Liver (tissue), 8 donors: ENCODE measurements at regions not wholly inside any gene's neighbourhood (a gene's known extent, or its start where the extent isn't known, plus 50 kb on each side); places are given as distances from the start of the nearest gene placed in this dataset.

ENCODE experiments used
- DNase-seq: peaks from one replicate; pipeline ENCODE4 v3.0.0-alpha.2; 2017; ENCODE audit warnings: low spot score
- H3K27ac ChIP-seq, 2 donors: one replicate each; pipeline ENCODE4 v1.7.0; 2013; ENCODE audit warnings: inconsistent platforms in 2 of 2, low read length in 2 of 2, control low read depth in 1 of 2, low read depth in 1 of 2, mild to moderate bottlenecking in 1 of 2
- H3K27me3 ChIP-seq, 4 donors: one replicate each; pipeline versions ENCODE4 v1.6.1 to v1.7.0; 2013; ENCODE audit warnings: low read length in 3 of 4, inconsistent platforms in 1 of 4, mild to moderate bottlenecking in 1 of 4, moderate library complexity in 1 of 4; ENCODE audit not compliant: control insufficient read depth in 4 of 4, insufficient read depth in 4 of 4
- H3K36me3 ChIP-seq, 4 donors: one replicate each; pipeline versions ENCODE4 v1.6.1 to v1.7.0; 2013; ENCODE audit warnings: low read length in 3 of 4, mild to moderate bottlenecking in 3 of 4, low read depth in 1 of 4, moderate library complexity in 1 of 4; ENCODE audit not compliant: control insufficient read depth in 4 of 4, insufficient read depth in 3 of 4
- H3K4me1 ChIP-seq, 4 donors: one replicate each; pipeline versions ENCODE4 v1.6.1 to v1.7.0; 2013; ENCODE audit warnings: low read length in 3 of 4, mild to moderate bottlenecking in 3 of 4, moderate library complexity in 1 of 4; ENCODE audit not compliant: control insufficient read depth in 4 of 4, insufficient read depth in 4 of 4
- H3K4me3 ChIP-seq, 3 donors: one replicate each; pipeline versions ENCODE4 v1.6.1 to v1.7.0; 2013; ENCODE audit warnings: low read length in 3 of 3, control low read depth in 1 of 3, low read depth in 1 of 3, mild to moderate bottlenecking in 1 of 3
- H3K9ac ChIP-seq, 2 donors: one replicate each; pipeline ENCODE4 v1.7.0; 2013; ENCODE audit warnings: low read length in 2 of 2, mild to moderate bottlenecking in 2 of 2, moderate library complexity in 2 of 2, control low read depth in 1 of 2, low read depth in 1 of 2
- H3K9me3 ChIP-seq, 4 donors: one replicate each; pipeline versions ENCODE4 v1.6.1 to v1.7.0; 2013; ENCODE audit warnings: low read length in 3 of 4; ENCODE audit not compliant: control insufficient read depth in 4 of 4
- ATF3 ChIP-seq: IDR thresholded peaks from 2 replicates; pipeline ENCODE4 v1.6.1; 2016; ENCODE audit warnings: antibody characterized with exemption
- CTCF ChIP-seq: fragments of 150-350 bp; IDR thresholded peaks from 2 replicates; pipeline ENCODE4 v1.5.1; 2017; ENCODE audit warnings: improper control_type of control experiment, low read depth, low read length; ENCODE audit not compliant: missing input control
- EGR1 ChIP-seq, 2 donors: IDR thresholded peaks; 2 replicates each; pipeline ENCODE4 v1.6.1; 2016 to 2018; ENCODE audit warnings: antibody characterized with exemption in 2 of 2, low read depth in 2 of 2
- FOXA1 ChIP-seq: IDR thresholded peaks from 2 replicates; pipeline ENCODE4 v1.6.1; 2016; ENCODE audit warnings: antibody characterized with exemption
- FOXA2 ChIP-seq: IDR thresholded peaks from 2 replicates; pipeline ENCODE4 v1.6.1; 2016; ENCODE audit warnings: antibody characterized with exemption
- GABPA ChIP-seq, 2 donors: IDR thresholded peaks in 1 of 2; conservative IDR thresholded peaks in 1 of 2; 2 replicates each; pipeline ENCODE4 v1.6.1; 2016; ENCODE audit warnings: antibody characterized with exemption in 2 of 2, mild to moderate bottlenecking in 1 of 2, moderate library complexity in 1 of 2
- HNF4A ChIP-seq, 2 donors: conservative IDR thresholded peaks; 2 replicates each; pipeline ENCODE4 v1.6.1; 2016; ENCODE audit warnings: antibody characterized with exemption in 2 of 2, mild to moderate bottlenecking in 2 of 2
- HNF4G ChIP-seq: IDR thresholded peaks from 2 replicates; pipeline ENCODE4 v1.6.1; 2016; ENCODE audit warnings: antibody characterized with exemption
- JUND ChIP-seq, 2 donors: IDR thresholded peaks; 2 replicates each; pipeline ENCODE4 v1.6.1; 2016; ENCODE audit warnings: antibody characterized with exemption in 2 of 2
- MAX ChIP-seq: IDR thresholded peaks from 2 replicates; pipeline ENCODE4 v1.6.1; 2016; ENCODE audit warnings: antibody characterized with exemption
- NR2F2 ChIP-seq: IDR thresholded peaks from 2 replicates; pipeline ENCODE4 v1.6.1; 2016; ENCODE audit warnings: antibody characterized with exemption
- RAD21 ChIP-seq, 2 donors: IDR thresholded peaks; 2 replicates each; pipeline ENCODE4 v1.6.1; 2016; ENCODE audit warnings: antibody characterized with exemption in 2 of 2, mild to moderate bottlenecking in 2 of 2
- RXRA ChIP-seq, 2 donors: IDR thresholded peaks; 2 replicates each; pipeline ENCODE4 v1.6.1; 2017 to 2018; ENCODE audit warnings: antibody characterized with exemption in 2 of 2, mild to moderate bottlenecking in 1 of 2
- SP1 ChIP-seq: IDR thresholded peaks from 2 replicates; pipeline ENCODE4 v1.6.1; 2018; ENCODE audit warnings: antibody characterized with exemption, mild to moderate bottlenecking
- TAF1 ChIP-seq: conservative IDR thresholded peaks from 2 replicates; pipeline ENCODE4 v1.6.1; 2016; ENCODE audit warnings: antibody characterized with exemption, mild to moderate bottlenecking
- YY1 ChIP-seq: IDR thresholded peaks from 2 replicates; pipeline ENCODE4 v1.6.1; 2016; ENCODE audit warnings: antibody characterized with exemption, mild to moderate bottlenecking
- ZBTB33 ChIP-seq: IDR thresholded peaks from 2 replicates; pipeline ENCODE4 v1.6.1; 2016; ENCODE audit warnings: antibody characterized with exemption
- WGBS: extraction: QIAGEN DNeasy Blood & Tissue Kit; methylation state at CpG from one replicate; pipeline ENCODE4 v1.1.7; 2013; 5-methylcytosine and 5-hydroxymethylcytosine counted together
- TF ChIP-seq, protein P1 (sequence below): IDR thresholded peaks from 2 replicates; pipeline ENCODE4 v1.6.1; 2016; ENCODE audit warnings: antibody characterized with exemption, mild to moderate bottlenecking
- donor health status: healthy.
- donor health status: healthy.
- donor health status: healthy.
- donor health status: healthy.
- donor health status: healthy.

DNA sequence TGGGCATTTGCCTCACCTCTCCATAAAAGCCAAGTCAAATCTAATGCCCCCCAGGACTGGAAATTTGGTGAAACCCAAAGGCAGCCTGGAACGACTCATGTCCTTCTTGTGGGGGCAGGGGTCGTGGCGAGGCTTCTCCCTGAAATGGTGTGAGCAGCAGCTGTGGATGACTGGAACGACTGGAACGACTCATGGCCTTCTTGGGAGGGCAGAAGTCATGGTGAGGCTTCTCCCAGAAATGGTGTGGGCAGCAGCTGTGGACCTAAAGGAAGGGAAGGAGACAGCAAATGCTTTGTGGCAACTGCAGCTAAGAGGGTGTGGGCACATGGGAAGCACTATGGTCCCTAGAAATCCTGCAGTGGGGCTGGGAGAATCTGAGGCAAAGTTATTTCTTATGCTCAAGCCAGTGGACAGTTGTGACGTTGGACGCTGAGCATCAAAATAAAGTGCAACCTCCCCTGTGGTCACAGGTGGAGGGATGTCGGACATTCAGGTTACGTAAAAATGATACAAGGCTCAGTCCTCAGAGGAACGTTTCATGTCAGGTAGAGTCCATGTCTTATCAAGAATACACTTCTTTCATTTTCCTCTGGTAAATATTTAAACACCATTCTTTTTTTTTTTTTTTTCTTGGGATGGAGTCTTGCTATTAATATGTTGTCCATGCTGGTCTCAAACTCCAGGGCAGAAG is 107.0 kb upstream of the KIF5B start:
- Histone ChIP-seq H3K27ac (no peak overlapping the region), H3K4me3 (no peak overlapping the region), H3K9me3 (no peaks in the 10 kb centered on the region), H3K27me3 (no peaks in the 10 kb centered on the region), H3K36me3 (no peaks in the 10 kb centered on the region), H3K4me1 (no peaks in the 10 kb centered on the region), H3K9ac (no peak overlapping the region)
- no peak for TF ChIP-seq SP1
- TF ChIP-seq, protein P1, sequence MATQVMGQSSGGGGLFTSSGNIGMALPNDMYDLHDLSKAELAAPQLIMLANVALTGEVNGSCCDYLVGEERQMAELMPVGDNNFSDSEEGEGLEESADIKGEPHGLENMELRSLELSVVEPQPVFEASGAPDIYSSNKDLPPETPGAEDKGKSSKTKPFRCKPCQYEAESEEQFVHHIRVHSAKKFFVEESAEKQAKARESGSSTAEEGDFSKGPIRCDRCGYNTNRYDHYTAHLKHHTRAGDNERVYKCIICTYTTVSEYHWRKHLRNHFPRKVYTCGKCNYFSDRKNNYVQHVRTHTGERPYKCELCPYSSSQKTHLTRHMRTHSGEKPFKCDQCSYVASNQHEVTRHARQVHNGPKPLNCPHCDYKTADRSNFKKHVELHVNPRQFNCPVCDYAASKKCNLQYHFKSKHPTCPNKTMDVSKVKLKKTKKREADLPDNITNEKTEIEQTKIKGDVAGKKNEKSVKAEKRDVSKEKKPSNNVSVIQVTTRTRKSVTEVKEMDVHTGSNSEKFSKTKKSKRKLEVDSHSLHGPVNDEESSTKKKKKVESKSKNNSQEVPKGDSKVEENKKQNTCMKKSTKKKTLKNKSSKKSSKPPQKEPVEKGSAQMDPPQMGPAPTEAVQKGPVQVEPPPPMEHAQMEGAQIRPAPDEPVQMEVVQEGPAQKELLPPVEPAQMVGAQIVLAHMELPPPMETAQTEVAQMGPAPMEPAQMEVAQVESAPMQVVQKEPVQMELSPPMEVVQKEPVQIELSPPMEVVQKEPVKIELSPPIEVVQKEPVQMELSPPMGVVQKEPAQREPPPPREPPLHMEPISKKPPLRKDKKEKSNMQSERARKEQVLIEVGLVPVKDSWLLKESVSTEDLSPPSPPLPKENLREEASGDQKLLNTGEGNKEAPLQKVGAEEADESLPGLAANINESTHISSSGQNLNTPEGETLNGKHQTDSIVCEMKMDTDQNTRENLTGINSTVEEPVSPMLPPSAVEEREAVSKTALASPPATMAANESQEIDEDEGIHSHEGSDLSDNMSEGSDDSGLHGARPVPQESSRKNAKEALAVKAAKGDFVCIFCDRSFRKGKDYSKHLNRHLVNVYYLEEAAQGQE = no peak
- no peak for TF ChIP-seq HNF4A (conservative IDR thresholded peaks at IDR 0.05)
- TF ChIP-seq YY1 = no peak
- no peak for TF ChIP-seq FOXA1
- TF ChIP-seq JUND (IDR thresholded peaks at IDR 0.05) = no peak
- TF ChIP-seq ZBTB33 = no peak
- TF ChIP-seq RXRA (IDR thresholded peaks at IDR 0.05) = no peak
- no peak for TF ChIP-seq EGR1 (IDR thresholded peaks at IDR 0.05; ENCODE audit: low read depth in 2 of 2)
- no peak for TF ChIP-seq FOXA2
- no peak for TF ChIP-seq RAD21 (IDR thresholded peaks at IDR 0.05)
- no peak for TF ChIP-seq HNF4G
- no peak for TF ChIP-seq ATF3
- TF ChIP-seq CTCF = no peak
- TF ChIP-seq MAX = no peak
- no peak for TF ChIP-seq NR2F2
- TF ChIP-seq GABPA (IDR thresholded peaks at IDR 0.05 in 1 of 2, conservative IDR thresholded peaks at IDR 0.05 in 1 of 2) = no peak
- TF ChIP-seq TAF1 = no peak
- no peak for DNase-seq
- 73% methylated on average over 10 of the region's 10 CpGs for WGBS
